ENCODE measurements at regions not wholly inside any gene's neighbourhood (a gene's known extent, or its start where the extent isn't known, plus 50 kb on each side); places are given as distances from the start of the nearest gene placed in this dataset.

- TF ChIP-seq CTCF (IDR thresholded peaks at IDR 0.05; ENCODE audit: unreplicated experiment): no peak
- no peak for DNase-seq (ENCODE audit: low spot score)
- Mint-ChIP-seq H3K27ac (ENCODE audit: unreplicated experiment) (no peak overlapping the region), H3K27me3 (ENCODE audit: unreplicated experiment) (peaks cover 5% of the 10 kb centered on the region), H3K4me3 (ENCODE audit: unreplicated experiment) (no peak overlapping the region), H3K9me3 (ENCODE audit: unreplicated experiment) (no peaks in the 10 kb centered on the region), H3K36me3 (ENCODE audit: low read depth, unreplicated experiment) (no peaks in the 10 kb centered on the region), H3K4me1 (ENCODE audit: unreplicated experiment) (peaks cover 18% of the 10 kb centered on the region)
Observed at GRCh38 chr11:15742626-15743519, 613.5 kb downstream of the SOX6 start.

- no peak for TF ChIP-seq CTCF (IDR thresholded peaks at IDR 0.05; ENCODE audit: unreplicated experiment)
- no peak for DNase-seq (ENCODE audit: low spot score)
- H3K27me3 Mint-ChIP-seq (ENCODE audit: unreplicated experiment): peaks cover 5% of the 10 kb centered on the region
- H3K36me3 Mint-ChIP-seq (ENCODE audit: low read depth, unreplicated experiment): no peaks in the 10 kb centered on the region
- H3K27ac Mint-ChIP-seq (ENCODE audit: unreplicated experiment): no peak overlapping the region
- H3K4me1 Mint-ChIP-seq (ENCODE audit: unreplicated experiment): peaks cover 8% of the 10 kb centered on the region
- H3K9me3 Mint-ChIP-seq (ENCODE audit: unreplicated experiment): no peaks in the 10 kb centered on the region
- H3K4me3 Mint-ChIP-seq (ENCODE audit: unreplicated experiment): no peak overlapping the region
Observed at GRCh38 chr11:15744693-15745092, 611.7 kb downstream of the SOX6 start.

GRCh38 chr11:15745266-15745665 lies 611.1 kb downstream of the SOX6 start:
- TF ChIP-seq CTCF (IDR thresholded peaks at IDR 0.05; ENCODE audit: unreplicated experiment): no peak
- no peak for DNase-seq (ENCODE audit: low spot score)
- Mint-ChIP-seq H3K9me3 (ENCODE audit: unreplicated experiment) (no peaks in the 10 kb centered on the region), H3K27me3 (ENCODE audit: unreplicated experiment) (peaks cover under 1% of the 10 kb centered on the region), H3K27ac (ENCODE audit: unreplicated experiment) (no peak overlapping the region), H3K4me3 (ENCODE audit: unreplicated experiment) (no peak overlapping the region), H3K4me1 (ENCODE audit: unreplicated experiment) (peaks cover 6% of the 10 kb centered on the region), H3K36me3 (ENCODE audit: low read depth, unreplicated experiment) (no peaks in the 10 kb centered on the region)

- Mint-ChIP-seq H3K27me3 (ENCODE audit: unreplicated experiment) (no peaks in the 10 kb centered on the region), H3K9me3 (ENCODE audit: unreplicated experiment) (no peaks in the 10 kb centered on the region), H3K36me3 (ENCODE audit: low read depth, unreplicated experiment) (no peaks in the 10 kb centered on the region), H3K27ac (ENCODE audit: unreplicated experiment) (no peak overlapping the region), H3K4me1 (ENCODE audit: unreplicated experiment) (peaks cover 3% of the 10 kb centered on the region), H3K4me3 (ENCODE audit: unreplicated experiment) (no peak overlapping the region)
- no peak for TF ChIP-seq CTCF (IDR thresholded peaks at IDR 0.05; ENCODE audit: unreplicated experiment)
- no peak for DNase-seq (ENCODE audit: low spot score)
Observed at GRCh38 chr11:15747671-15748070, 608.7 kb downstream of the SOX6 start.

- no peaks in the 10 kb centered on the region for H3K27me3 Mint-ChIP-seq (ENCODE audit: unreplicated experiment)
- H3K4me3 Mint-ChIP-seq (ENCODE audit: unreplicated experiment): no peak overlapping the region
- no peak for DNase-seq (ENCODE audit: low spot score)
- H3K4me1 Mint-ChIP-seq (ENCODE audit: unreplicated experiment): no peaks in the 10 kb centered on the region
- no peaks in the 10 kb centered on the region for H3K36me3 Mint-ChIP-seq (ENCODE audit: low read depth, unreplicated experiment)
- no peaks in the 10 kb centered on the region for H3K9me3 Mint-ChIP-seq (ENCODE audit: unreplicated experiment)
- no peak for TF ChIP-seq CTCF (IDR thresholded peaks at IDR 0.05; ENCODE audit: unreplicated experiment)
- no peak overlapping the region for H3K27ac Mint-ChIP-seq (ENCODE audit: unreplicated experiment)
Observed at GRCh38 chr11:15748132-15748531, 608.2 kb downstream of the SOX6 start.
